Activated naive CD8-positive, alpha-beta T cell treated with anti-CD3 and anti-CD28 coated beads, Interleukin-2, amount 10 ng/mL, durations not matched to agents 7 days and 5 days (primary cell): ENCODE measurements at regions not wholly inside any gene's neighbourhood (a gene's known extent, or its start where the extent isn't known, plus 50 kb on each side); places are given as distances from the start of the nearest gene placed in this dataset.

ENCODE experiments used
- ATAC-seq: fragments of 150-1000 bp; cut with Tn5 transposase; one replicate; pipeline ENCODE4 v1.10.0; 2021; ENCODE audit warnings: low read depth, moderate library complexity
- POLR2A ChIA-PET: fragments of 350-600 bp; sonication (Branson Sonifier 250); formaldehyde crosslinking; loops from one replicate; lab custom pipeline; 2021; ENCODE audit warnings: antibody characterized with exemption; lab: Charles Lee
- DNase-seq: peaks from one replicate; pipeline ENCODE4 v3.0.0; 2021
- H3K27ac Mint-ChIP-seq: one replicate; pipeline ENCODE4 v1.8.0; 2022; ENCODE audit warnings: mild to moderate bottlenecking, mixed read lengths
- H3K27me3 Mint-ChIP-seq: one replicate; pipeline ENCODE4 v1.8.0; 2022; ENCODE audit warnings: mild to moderate bottlenecking, moderate library complexity, mixed read lengths
- H3K36me3 Mint-ChIP-seq: one replicate; pipeline ENCODE4 v1.8.0; 2021; ENCODE audit warnings: mild to moderate bottlenecking, mixed read lengths
- H3K4me1 Mint-ChIP-seq: one replicate; pipeline ENCODE4 v1.8.0; 2021; ENCODE audit warnings: mixed read lengths
- H3K4me3 Mint-ChIP-seq: one replicate; pipeline ENCODE4 v1.8.0; 2022; ENCODE audit warnings: mild to moderate bottlenecking, moderate library complexity, mixed read lengths
- H3K9me3 Mint-ChIP-seq: one replicate; pipeline ENCODE4 v1.8.0; 2021; ENCODE audit warnings: mixed read lengths

GRCh38 chr12:114916541-114916940 lies 232.6 kb upstream of the TBX3 start:
- ATAC-seq, result no peak
- Mint-ChIP-seq H3K4me3 (no peak overlapping the region), H3K9me3 (peaks cover 3% of the 10 kb centered on the region), H3K4me1 (no peaks in the 10 kb centered on the region), H3K27ac (no peak overlapping the region), H3K36me3 (no peaks in the 10 kb centered on the region), H3K27me3 (no peaks in the 10 kb centered on the region)
- DNase-seq, result no peak
- POLR2A ChIA-PET, result no interaction called here

GRCh38 chr12:114916124-114916523 lies 232.1 kb upstream of the TBX3 start:
- peaks cover 3% of the 10 kb centered on the region for H3K9me3 Mint-ChIP-seq
- H3K27me3 Mint-ChIP-seq, result no peaks in the 10 kb centered on the region
- H3K4me3 Mint-ChIP-seq, result no peak overlapping the region
- no peaks in the 10 kb centered on the region for H3K36me3 Mint-ChIP-seq
- H3K27ac Mint-ChIP-seq, result no peak overlapping the region
- H3K4me1 Mint-ChIP-seq, result no peaks in the 10 kb centered on the region
- ATAC-seq, result no peak
- no peak for DNase-seq
- POLR2A ChIA-PET, result no interaction called here

GRCh38 chr12:114913871-114914801 lies 230.2 kb upstream of the TBX3 start:
- Mint-ChIP-seq H3K27me3 (no peaks in the 10 kb centered on the region), H3K27ac (no peak overlapping the region), H3K36me3 (no peaks in the 10 kb centered on the region), H3K4me3 (no peak overlapping the region), H3K4me1 (no peaks in the 10 kb centered on the region), H3K9me3 (peaks cover 3% of the 10 kb centered on the region)
- POLR2A ChIA-PET, result no interaction called here
- ATAC-seq, result no peak
- DNase-seq, result no peak

- Mint-ChIP-seq H3K9me3 (peaks cover 3% of the 10 kb centered on the region), H3K4me3 (no peak overlapping the region), H3K27ac (no peak overlapping the region), H3K36me3 (no peaks in the 10 kb centered on the region), H3K27me3 (no peaks in the 10 kb centered on the region), H3K4me1 (no peaks in the 10 kb centered on the region)
- ATAC-seq (no peak), DNase-seq (no peak)
- POLR2A ChIA-PET, result no interaction called here
Observed at GRCh38 chr12:114912811-114913210, 228.8 kb upstream of the TBX3 start.

- Mint-ChIP-seq H3K36me3 (no peaks in the 10 kb centered on the region), H3K4me1 (no peaks in the 10 kb centered on the region), H3K4me3 (no peak overlapping the region), H3K9me3 (peaks cover 3% of the 10 kb centered on the region), H3K27ac (no peak overlapping the region), H3K27me3 (no peaks in the 10 kb centered on the region)
- ATAC-seq, result no peak
- no peak for DNase-seq
- POLR2A ChIA-PET, result no interaction called here
Observed at GRCh38 chr12:114911196-114911595, 227.2 kb upstream of the TBX3 start.

- ATAC-seq (no peak), DNase-seq (no peak)
- no peaks in the 10 kb centered on the region for H3K9me3 Mint-ChIP-seq
- H3K27ac Mint-ChIP-seq, result no peak overlapping the region
- H3K27me3 Mint-ChIP-seq, result no peaks in the 10 kb centered on the region
- H3K36me3 Mint-ChIP-seq, result no peaks in the 10 kb centered on the region
- no peak overlapping the region for H3K4me3 Mint-ChIP-seq
- no peaks in the 10 kb centered on the region for H3K4me1 Mint-ChIP-seq
- POLR2A ChIA-PET, result no interaction called here
Observed at GRCh38 chr12:114904254-114905003, 220.5 kb upstream of the TBX3 start.

GRCh38 chr12:114903083-114903691 lies 219.2 kb upstream of the TBX3 start:
- POLR2A ChIA-PET, result no interaction called here
- Mint-ChIP-seq H3K9me3 (no peaks in the 10 kb centered on the region), H3K36me3 (no peaks in the 10 kb centered on the region), H3K4me3 (no peak overlapping the region), H3K4me1 (no peaks in the 10 kb centered on the region), H3K27ac (no peak overlapping the region), H3K27me3 (no peaks in the 10 kb centered on the region)
- DNase-seq (no peak), ATAC-seq (no peak)

GRCh38 chr12:114902665-114903064 lies 218.7 kb upstream of the TBX3 start:
- ATAC-seq (no peak), DNase-seq (no peak)
- H3K9me3 Mint-ChIP-seq, result no peaks in the 10 kb centered on the region
- H3K4me3 Mint-ChIP-seq, result no peak overlapping the region
- POLR2A ChIA-PET, result no interaction called here
- H3K27me3 Mint-ChIP-seq, result no peaks in the 10 kb centered on the region
- H3K27ac Mint-ChIP-seq, result no peak overlapping the region
- no peaks in the 10 kb centered on the region for H3K4me1 Mint-ChIP-seq
- H3K36me3 Mint-ChIP-seq, result no peaks in the 10 kb centered on the region

- Mint-ChIP-seq H3K9me3 (no peaks in the 10 kb centered on the region), H3K27ac (no peak overlapping the region), H3K36me3 (no peaks in the 10 kb centered on the region), H3K4me1 (no peaks in the 10 kb centered on the region), H3K4me3 (no peak overlapping the region), H3K27me3 (no peaks in the 10 kb centered on the region)
- POLR2A ChIA-PET, result no interaction called here
- no peak for ATAC-seq
- DNase-seq, result no peak
Observed at GRCh38 chr12:114901316-114901715, 217.3 kb upstream of the TBX3 start.

GRCh38 chr12:114898159-114898558 lies 214.2 kb upstream of the TBX3 start:
- Mint-ChIP-seq H3K4me1 (no peaks in the 10 kb centered on the region), H3K4me3 (no peak overlapping the region), H3K27ac (no peak overlapping the region), H3K27me3 (no peaks in the 10 kb centered on the region), H3K36me3 (no peaks in the 10 kb centered on the region), H3K9me3 (no peaks in the 10 kb centered on the region)
- DNase-seq (no peak), ATAC-seq (no peak)
- POLR2A ChIA-PET, result no interaction called here

GRCh38 chr12:114895827-114896226 lies 211.9 kb upstream of the TBX3 start:
- no peaks in the 10 kb centered on the region for H3K36me3 Mint-ChIP-seq
- no peaks in the 10 kb centered on the region for H3K4me1 Mint-ChIP-seq
- ATAC-seq (no peak), DNase-seq (no peak)
- H3K27me3 Mint-ChIP-seq, result no peaks in the 10 kb centered on the region
- no peak overlapping the region for H3K4me3 Mint-ChIP-seq
- H3K9me3 Mint-ChIP-seq, result no peaks in the 10 kb centered on the region
- POLR2A ChIA-PET, result no interaction called here
- no peak overlapping the region for H3K27ac Mint-ChIP-seq

- no peak overlapping the region for H3K27ac Mint-ChIP-seq
- POLR2A ChIA-PET, result no interaction called here
- no peaks in the 10 kb centered on the region for H3K4me1 Mint-ChIP-seq
- no peaks in the 10 kb centered on the region for H3K9me3 Mint-ChIP-seq
- ATAC-seq, result no peak
- H3K4me3 Mint-ChIP-seq, result no peak overlapping the region
- H3K27me3 Mint-ChIP-seq, result no peaks in the 10 kb centered on the region
- no peaks in the 10 kb centered on the region for H3K36me3 Mint-ChIP-seq
- no peak for DNase-seq
Observed at GRCh38 chr12:114895081-114895480, 211.1 kb upstream of the TBX3 start.

- Mint-ChIP-seq H3K27me3 (no peaks in the 10 kb centered on the region), H3K9me3 (no peaks in the 10 kb centered on the region), H3K4me1 (no peaks in the 10 kb centered on the region), H3K36me3 (no peaks in the 10 kb centered on the region), H3K4me3 (no peak overlapping the region), H3K27ac (no peak overlapping the region)
- no peak for DNase-seq
- no peak for ATAC-seq
- POLR2A ChIA-PET, result no interaction called here
Observed at GRCh38 chr12:114894076-114894475, 210.1 kb upstream of the TBX3 start.
